OCI-LY3 (cell line): ENCODE measurements at regions not wholly inside any gene's neighbourhood (a gene's known extent, or its start where the extent isn't known, plus 50 kb on each side); places are given as distances from the start of the nearest gene placed in this dataset.

Experiments
- H2AFZ ChIP-seq: fragments of 200-600, 300-600 bp; shearing (Covaris generic); 2 replicates; pipeline ENCODE4 v1.6.0; 2014; ENCODE audit warnings: antibody characterized with exemption, low read depth, low read length
- H3K27ac ChIP-seq: fragments of 200-600, 300-600 bp; sonication (generic); 2 replicates; pipeline ENCODE4 v1.5.1; 2014; ENCODE audit warnings: mild to moderate bottlenecking, low read length, moderate library complexity, mixed read lengths
- H3K27me3 ChIP-seq: fragments of 200-600, 300-600 bp; sonication (generic); 2 replicates; pipeline ENCODE4 v1.6.1; 2014; ENCODE audit warnings: low read depth, low read length, mixed read lengths
- H3K36me3 ChIP-seq: fragments of 200-600, 300-600 bp; sonication (generic); replicated peaks from 2 replicates; pipeline ENCODE3; 2014; ENCODE audit warnings: low read depth, low read length, mixed read lengths
- H3K4me1 ChIP-seq: fragments of 300-600, 200-600 bp; sonication (generic); 2 replicates; pipeline ENCODE4 v1.6.1; 2014; ENCODE audit warnings: low read length, mixed read lengths
- H3K4me2 ChIP-seq: fragments of 200-600, 300-600 bp; sonication (generic); 2 replicates; pipeline ENCODE4 v1.6.1; 2014; ENCODE audit warnings: low read length, mixed read lengths
- H3K4me3 ChIP-seq: fragments of 300-600, 200-600 bp; sonication (generic); 2 replicates; pipeline ENCODE4 v1.5.1; 2014; ENCODE audit warnings: antibody characterized with exemption, mild to moderate bottlenecking, low read length, moderate library complexity
- H3K79me2 ChIP-seq: fragments of 300-600, 200-600 bp; shearing (Covaris generic); 2 replicates; pipeline ENCODE4 v1.6.1; 2014; ENCODE audit warnings: mild to moderate bottlenecking, low read length, mixed read lengths
- H3K9ac ChIP-seq: fragments of 300-600, 200-600 bp; shearing (Covaris generic); 2 replicates; pipeline ENCODE4 v1.6.0; 2014; ENCODE audit warnings: mild to moderate bottlenecking, low read length, moderate library complexity
- H3K9me3 ChIP-seq: fragments of 200-600, 300-600 bp; shearing (Covaris generic); 2 replicates; pipeline ENCODE4 v1.6.1; 2014; ENCODE audit warnings: low read length, mixed read lengths; ENCODE audit not compliant: insufficient read depth
- H4K20me1 ChIP-seq: fragments of 200-600, 300-600 bp; sonication (generic); 2 replicates; pipeline ENCODE4 v1.6.1; 2016; ENCODE audit warnings: low read length, mixed read lengths; ENCODE audit not compliant: insufficient read depth
- CTCF ChIP-seq: fragments of 200-600, 300-600 bp; sonication (generic); IDR thresholded peaks from 2 replicates; pipeline ENCODE4 v1.5.1; 2014; ENCODE audit warnings: antibody characterized with exemption, low read length, low read depth
- EZH2phosphoT487 ChIP-seq: fragments of 200-600 bp; shearing (Covaris generic); IDR thresholded peaks from 2 replicates; pipeline ENCODE4 v1.6.1; 2018; ENCODE audit warnings: antibody characterized with exemption, mixed run types, low read depth

DNA sequence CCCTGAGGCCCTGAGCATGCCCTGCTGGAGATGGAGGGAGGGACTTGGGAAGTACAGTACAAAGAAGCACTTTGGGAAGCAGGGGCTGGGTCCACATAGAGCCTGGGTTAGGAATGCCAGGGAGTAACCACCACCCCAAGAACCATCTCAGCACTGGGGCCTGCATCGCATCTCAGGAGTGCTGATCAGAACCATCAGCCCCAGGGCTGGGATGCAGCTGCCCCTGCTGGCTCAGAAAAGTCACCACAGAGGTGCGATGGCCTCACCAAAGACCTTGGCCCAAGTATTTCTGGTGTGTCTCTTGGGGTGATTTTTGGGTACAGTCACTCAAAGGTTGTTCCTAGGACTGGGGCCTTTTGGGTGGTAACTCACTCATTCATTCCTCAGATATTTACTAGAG lies 236.8 kb upstream of the MVB12B start:
- Histone ChIP-seq H3K36me3 (no peaks in the 10 kb centered on the region), H3K4me1 (no peaks in the 10 kb centered on the region), H4K20me1 (no peaks in the 10 kb centered on the region), H3K9me3 (no peaks in the 10 kb centered on the region), H3K9ac (no peak overlapping the region), H2AFZ (no peak overlapping the region), H3K4me2 (no peak overlapping the region), H3K4me3 (no peak overlapping the region), H3K27ac (no peak overlapping the region), H3K27me3 (no peaks in the 10 kb centered on the region; the same call in 1 of the 2 replicates), H3K79me2 (no peaks in the 10 kb centered on the region)
- TF ChIP-seq CTCF (no peak), EZH2phosphoT487 (no peak)

DNA sequence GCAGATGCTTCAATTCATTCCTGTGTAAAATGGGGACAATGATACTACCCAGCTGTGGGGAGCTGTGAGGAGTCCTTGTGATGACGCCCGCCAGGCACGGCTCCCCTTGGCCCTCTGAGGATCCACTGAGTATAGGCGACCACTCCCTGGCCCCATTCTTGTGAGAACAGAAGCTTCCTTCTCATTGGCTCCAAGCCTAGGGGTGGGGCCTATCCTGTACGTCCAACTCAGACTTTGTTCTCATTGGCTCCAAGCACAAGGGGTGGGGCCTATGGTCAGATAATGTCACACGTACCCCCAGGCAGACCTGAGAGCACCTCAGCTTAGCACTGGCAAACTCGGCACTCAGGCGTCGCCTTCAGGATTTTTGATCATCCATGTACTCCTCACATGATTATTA lies 232.9 kb upstream of the MVB12B start:
- no peaks in the 10 kb centered on the region for H4K20me1 ChIP-seq
- H3K36me3 ChIP-seq: no peaks in the 10 kb centered on the region
- H2AFZ ChIP-seq: no peak overlapping the region
- no peaks in the 10 kb centered on the region for H3K79me2 ChIP-seq
- H3K9me3 ChIP-seq: no peaks in the 10 kb centered on the region
- H3K27me3 ChIP-seq: no peaks in the 10 kb centered on the region; the same call in 1 of the 2 replicates
- H3K9ac ChIP-seq: no peak overlapping the region
- no peaks in the 10 kb centered on the region for H3K4me1 ChIP-seq
- no peak overlapping the region for H3K4me2 ChIP-seq
- H3K4me3 ChIP-seq: no peak overlapping the region
- TF ChIP-seq EZH2phosphoT487 (no peak), CTCF (no peak)
- H3K27ac ChIP-seq: no peak overlapping the region

- no peak overlapping the region for H3K4me2 ChIP-seq
- no peak overlapping the region for H2AFZ ChIP-seq
- H3K27ac ChIP-seq: no peak overlapping the region
- no peaks in the 10 kb centered on the region for H3K4me1 ChIP-seq
- H3K4me3 ChIP-seq: no peak overlapping the region
- no peaks in the 10 kb centered on the region for H3K79me2 ChIP-seq
- H3K9me3 ChIP-seq: no peaks in the 10 kb centered on the region
- H3K9ac ChIP-seq: no peak overlapping the region
- peaks cover 4% of the 10 kb centered on the region; the same call in 1 of the 2 replicates for H3K27me3 ChIP-seq
- no peak for TF ChIP-seq CTCF
- TF ChIP-seq EZH2phosphoT487: no peak
- H4K20me1 ChIP-seq: no peaks in the 10 kb centered on the region
- no peaks in the 10 kb centered on the region for H3K36me3 ChIP-seq
These were observed 231.0 kb upstream of the MVB12B start for GRCh38 chr9:126095546-126096190.

DNA sequence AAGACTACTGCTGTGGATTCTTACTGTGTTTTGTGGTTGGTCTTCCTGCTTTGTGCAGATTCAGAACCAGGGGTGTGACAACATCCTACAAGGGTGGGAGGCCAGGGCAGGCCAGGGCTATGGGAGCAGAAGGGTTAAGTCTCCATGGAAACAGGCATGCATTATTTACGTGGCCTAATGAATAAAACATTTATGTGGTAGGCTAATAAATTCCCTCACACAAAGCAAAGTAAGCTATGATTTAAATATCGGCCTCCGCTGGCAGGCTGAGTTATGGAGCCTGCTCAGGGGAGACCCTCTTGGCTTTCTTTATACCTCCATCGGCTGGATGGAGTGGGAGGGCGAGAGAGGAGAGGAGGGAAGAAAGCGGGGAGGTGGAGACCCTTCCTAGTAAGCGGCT lies 230.3 kb upstream of the MVB12B start:
- no peaks in the 10 kb centered on the region for H3K79me2 ChIP-seq
- no peak overlapping the region for H2AFZ ChIP-seq
- H3K4me3 ChIP-seq: no peak overlapping the region
- H3K27me3 ChIP-seq: peaks cover 10% of the 10 kb centered on the region; the same call in 1 of the 2 replicates
- no peaks in the 10 kb centered on the region for H4K20me1 ChIP-seq
- H3K9me3 ChIP-seq: no peaks in the 10 kb centered on the region
- H3K9ac ChIP-seq: no peak overlapping the region
- H3K4me2 ChIP-seq: no peak overlapping the region
- no peaks in the 10 kb centered on the region for H3K36me3 ChIP-seq
- H3K27ac ChIP-seq: no peak overlapping the region
- H3K4me1 ChIP-seq: no peaks in the 10 kb centered on the region
- TF ChIP-seq CTCF: no peak
- TF ChIP-seq EZH2phosphoT487: no peak
